ENCODE measurements at regions not wholly inside any gene's neighbourhood (a gene's known extent, or its start where the extent isn't known, plus 50 kb on each side); places are given as distances from the start of the nearest gene placed in this dataset.

DNA sequence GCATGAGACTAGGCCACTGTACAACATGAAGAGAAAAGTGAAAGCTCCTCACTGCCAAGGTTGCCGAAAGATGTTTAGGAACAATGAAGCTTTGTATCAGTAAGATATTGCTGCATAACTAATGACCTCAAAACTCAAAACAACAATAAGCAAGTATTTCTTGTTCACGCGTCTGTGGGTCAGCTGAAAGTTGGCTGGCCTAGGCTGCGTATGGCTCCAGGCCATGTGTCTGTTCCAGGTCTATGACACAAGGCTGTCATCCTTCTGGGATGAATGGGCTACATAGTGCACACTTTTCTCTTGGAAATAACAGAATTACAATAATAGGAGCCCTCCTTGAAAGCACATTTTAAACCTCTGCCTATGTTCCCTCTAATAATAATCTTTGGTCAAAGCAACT is 515.9 kb downstream of the PLPP3 start:
- TF ChIP-seq, protein P1, sequence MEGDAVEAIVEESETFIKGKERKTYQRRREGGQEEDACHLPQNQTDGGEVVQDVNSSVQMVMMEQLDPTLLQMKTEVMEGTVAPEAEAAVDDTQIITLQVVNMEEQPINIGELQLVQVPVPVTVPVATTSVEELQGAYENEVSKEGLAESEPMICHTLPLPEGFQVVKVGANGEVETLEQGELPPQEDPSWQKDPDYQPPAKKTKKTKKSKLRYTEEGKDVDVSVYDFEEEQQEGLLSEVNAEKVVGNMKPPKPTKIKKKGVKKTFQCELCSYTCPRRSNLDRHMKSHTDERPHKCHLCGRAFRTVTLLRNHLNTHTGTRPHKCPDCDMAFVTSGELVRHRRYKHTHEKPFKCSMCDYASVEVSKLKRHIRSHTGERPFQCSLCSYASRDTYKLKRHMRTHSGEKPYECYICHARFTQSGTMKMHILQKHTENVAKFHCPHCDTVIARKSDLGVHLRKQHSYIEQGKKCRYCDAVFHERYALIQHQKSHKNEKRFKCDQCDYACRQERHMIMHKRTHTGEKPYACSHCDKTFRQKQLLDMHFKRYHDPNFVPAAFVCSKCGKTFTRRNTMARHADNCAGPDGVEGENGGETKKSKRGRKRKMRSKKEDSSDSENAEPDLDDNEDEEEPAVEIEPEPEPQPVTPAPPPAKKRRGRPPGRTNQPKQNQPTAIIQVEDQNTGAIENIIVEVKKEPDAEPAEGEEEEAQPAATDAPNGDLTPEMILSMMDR (conservative IDR thresholded peaks at IDR 0.05; ENCODE audit: low read length) = no peak
- TF ChIP-seq EZH2phosphoT487 (IDR thresholded peaks at IDR 0.05; ENCODE audit: borderline replicate concordance, low read depth, low read length) = no peak
